ENCODE measurements at regions not wholly inside any gene's neighbourhood (a gene's known extent, or its start where the extent isn't known, plus 50 kb on each side); places are given as distances from the start of the nearest gene placed in this dataset.
"Not testable (repeated sequence)": the region's sequence is repeated elsewhere in the genome, so short reads cannot be mapped to it uniquely, and the experiment has no call there.

- H3K36me3 ChIP-seq (ENCODE audit: control insufficient read depth, insufficient read depth, low read length): no peaks in the 10 kb centered on the region
- H3K27me3 ChIP-seq (ENCODE audit: control insufficient read depth, insufficient read depth, low read length): peaks cover 94% of the 10 kb centered on the region
- H3K4me3 ChIP-seq (ENCODE audit: low read depth, low read length): no peak overlapping the region
- H3K9me3 ChIP-seq (ENCODE audit: control insufficient read depth, insufficient read depth, low read length): no peaks in the 10 kb centered on the region
- H3K9ac ChIP-seq (ENCODE audit: low read depth, low read length): no peak overlapping the region
- no peak overlapping the region for H3K27ac ChIP-seq (ENCODE audit: low read depth, low read length)
- H3K4me1 ChIP-seq (ENCODE audit: control insufficient read depth, insufficient read depth, low read length): no peaks in the 10 kb centered on the region
These were observed 76.4 kb downstream of the GGTLC2 start for GRCh38 chr22:22720724-22721261.

GRCh38 chr22:22721681-22722354, 77.4 kb downstream of the GGTLC2 start:
- H3K36me3 ChIP-seq (ENCODE audit: control insufficient read depth, insufficient read depth, low read length): no peaks in the 10 kb centered on the region
- H3K27me3 ChIP-seq (ENCODE audit: control insufficient read depth, insufficient read depth, low read length): peaks cover 94% of the 10 kb centered on the region
- no peak overlapping the region for H3K4me3 ChIP-seq (ENCODE audit: low read depth, low read length)
- no peaks in the 10 kb centered on the region for H3K9me3 ChIP-seq (ENCODE audit: control insufficient read depth, insufficient read depth, low read length)
- no peak overlapping the region for H3K9ac ChIP-seq (ENCODE audit: low read depth, low read length)
- no peaks in the 10 kb centered on the region for H3K4me1 ChIP-seq (ENCODE audit: control insufficient read depth, insufficient read depth, low read length)
- no peak overlapping the region for H3K27ac ChIP-seq (ENCODE audit: low read depth, low read length)

GRCh38 chr22:22728382-22728781, 84.0 kb downstream of the GGTLC2 start:
- H3K4me1 ChIP-seq (ENCODE audit: control insufficient read depth, insufficient read depth, low read length): no peaks in the 10 kb centered on the region
- no peaks in the 10 kb centered on the region for H3K36me3 ChIP-seq (ENCODE audit: control insufficient read depth, insufficient read depth, low read length)
- H3K4me3 ChIP-seq (ENCODE audit: low read depth, low read length): no peak overlapping the region
- peaks cover 81% of the 10 kb centered on the region for H3K27me3 ChIP-seq (ENCODE audit: control insufficient read depth, insufficient read depth, low read length)
- H3K9ac ChIP-seq (ENCODE audit: low read depth, low read length): no peak overlapping the region
- H3K27ac ChIP-seq (ENCODE audit: low read depth, low read length): no peak overlapping the region
- H3K9me3 ChIP-seq (ENCODE audit: control insufficient read depth, insufficient read depth, low read length): no peaks in the 10 kb centered on the region

GRCh38 chr22:22730655-22731373, 86.4 kb downstream of the GGTLC2 start:
- H3K4me3 ChIP-seq (ENCODE audit: low read depth, low read length): no peak overlapping the region
- H3K9ac ChIP-seq (ENCODE audit: low read depth, low read length): no peak overlapping the region
- H3K36me3 ChIP-seq (ENCODE audit: control insufficient read depth, insufficient read depth, low read length): no peaks in the 10 kb centered on the region
- no peaks in the 10 kb centered on the region for H3K9me3 ChIP-seq (ENCODE audit: control insufficient read depth, insufficient read depth, low read length)
- H3K27ac ChIP-seq (ENCODE audit: low read depth, low read length): no peak overlapping the region
- peaks cover 60% of the 10 kb centered on the region for H3K27me3 ChIP-seq (ENCODE audit: control insufficient read depth, insufficient read depth, low read length)
- H3K4me1 ChIP-seq (ENCODE audit: control insufficient read depth, insufficient read depth, low read length): no peaks in the 10 kb centered on the region

- no peaks in the 10 kb centered on the region for H3K9me3 ChIP-seq (ENCODE audit: control insufficient read depth, insufficient read depth, low read length)
- H3K4me1 ChIP-seq (ENCODE audit: control insufficient read depth, insufficient read depth, low read length): no peaks in the 10 kb centered on the region
- no peak overlapping the region for H3K4me3 ChIP-seq (ENCODE audit: low read depth, low read length)
- no peak overlapping the region for H3K27ac ChIP-seq (ENCODE audit: low read depth, low read length)
- peaks cover 59% of the 10 kb centered on the region for H3K27me3 ChIP-seq (ENCODE audit: control insufficient read depth, insufficient read depth, low read length)
- no peak overlapping the region for H3K9ac ChIP-seq (ENCODE audit: low read depth, low read length)
- no peaks in the 10 kb centered on the region for H3K36me3 ChIP-seq (ENCODE audit: control insufficient read depth, insufficient read depth, low read length)
These were observed 86.9 kb downstream of the GGTLC2 start for GRCh38 chr22:22731374-22731676.

GRCh38 chr22:22733006-22733405, 88.6 kb downstream of the GGTLC2 start:
- H3K36me3 ChIP-seq (ENCODE audit: control insufficient read depth, insufficient read depth, low read length); H3K4me1 ChIP-seq (ENCODE audit: control insufficient read depth, insufficient read depth, low read length); H3K9me3 ChIP-seq (ENCODE audit: control insufficient read depth, insufficient read depth, low read length); H3K9ac ChIP-seq (ENCODE audit: low read depth, low read length); H3K27ac ChIP-seq (ENCODE audit: low read depth, low read length); H3K4me3 ChIP-seq (ENCODE audit: low read depth, low read length): not testable (repeated sequence)
- H3K27me3 ChIP-seq (ENCODE audit: control insufficient read depth, insufficient read depth, low read length): peaks cover 61% of the 10 kb centered on the region

- H3K27ac ChIP-seq (ENCODE audit: low read depth, low read length): no peak overlapping the region
- H3K4me1 ChIP-seq (ENCODE audit: control insufficient read depth, insufficient read depth, low read length): no peaks in the 10 kb centered on the region
- no peaks in the 10 kb centered on the region for H3K9me3 ChIP-seq (ENCODE audit: control insufficient read depth, insufficient read depth, low read length)
- no peaks in the 10 kb centered on the region for H3K36me3 ChIP-seq (ENCODE audit: control insufficient read depth, insufficient read depth, low read length)
- no peak overlapping the region for H3K4me3 ChIP-seq (ENCODE audit: low read depth, low read length)
- peaks cover 60% of the 10 kb centered on the region for H3K27me3 ChIP-seq (ENCODE audit: control insufficient read depth, insufficient read depth, low read length)
- H3K9ac ChIP-seq (ENCODE audit: low read depth, low read length): no peak overlapping the region
These were observed 89.5 kb downstream of the GGTLC2 start for GRCh38 chr22:22733881-22734373.

- peaks cover 60% of the 10 kb centered on the region for H3K27me3 ChIP-seq (ENCODE audit: control insufficient read depth, insufficient read depth, low read length)
These were observed 90.2 kb downstream of the GGTLC2 start for GRCh38 chr22:22734395-22735272.

GRCh38 chr22:22735276-22735675, 90.9 kb downstream of the GGTLC2 start:
- H3K36me3 ChIP-seq (ENCODE audit: control insufficient read depth, insufficient read depth, low read length); H3K27ac ChIP-seq (ENCODE audit: low read depth, low read length); H3K9me3 ChIP-seq (ENCODE audit: control insufficient read depth, insufficient read depth, low read length); H3K4me3 ChIP-seq (ENCODE audit: low read depth, low read length); H3K4me1 ChIP-seq (ENCODE audit: control insufficient read depth, insufficient read depth, low read length); H3K9ac ChIP-seq (ENCODE audit: low read depth, low read length): not testable (repeated sequence)
- peaks cover 60% of the 10 kb centered on the region for H3K27me3 ChIP-seq (ENCODE audit: control insufficient read depth, insufficient read depth, low read length)

More at GRCh38 chr22:22734395-22735272, 90.2 kb downstream of the GGTLC2 start:
- H3K27ac ChIP-seq (ENCODE audit: low read depth, low read length); H3K36me3 ChIP-seq (ENCODE audit: control insufficient read depth, insufficient read depth, low read length); H3K9me3 ChIP-seq (ENCODE audit: control insufficient read depth, insufficient read depth, low read length); H3K4me1 ChIP-seq (ENCODE audit: control insufficient read depth, insufficient read depth, low read length); H3K9ac ChIP-seq (ENCODE audit: low read depth, low read length); H3K4me3 ChIP-seq (ENCODE audit: low read depth, low read length): not testable (repeated sequence)

- H3K9ac ChIP-seq (ENCODE audit: low read depth, low read length): no peak overlapping the region
These were observed 91.5 kb downstream of the GGTLC2 start for GRCh38 chr22:22735695-22736611.

More at GRCh38 chr22:22735695-22736611, 91.5 kb downstream of the GGTLC2 start:
- Histone ChIP-seq H3K9me3 (ENCODE audit: control insufficient read depth, insufficient read depth, low read length) (no peaks in the 10 kb centered on the region), H3K27me3 (ENCODE audit: control insufficient read depth, insufficient read depth, low read length) (peaks cover 60% of the 10 kb centered on the region), H3K4me3 (ENCODE audit: low read depth, low read length) (no peak overlapping the region), H3K36me3 (ENCODE audit: control insufficient read depth, insufficient read depth, low read length) (no peaks in the 10 kb centered on the region), H3K27ac (ENCODE audit: low read depth, low read length) (no peak overlapping the region), H3K4me1 (ENCODE audit: control insufficient read depth, insufficient read depth, low read length) (no peaks in the 10 kb centered on the region)

Data from HUES48 (cell line).